ENCODE measurements at regions not wholly inside any gene's neighbourhood (a gene's known extent, or its start where the extent isn't known, plus 50 kb on each side); places are given as distances from the start of the nearest gene placed in this dataset.

DNA sequence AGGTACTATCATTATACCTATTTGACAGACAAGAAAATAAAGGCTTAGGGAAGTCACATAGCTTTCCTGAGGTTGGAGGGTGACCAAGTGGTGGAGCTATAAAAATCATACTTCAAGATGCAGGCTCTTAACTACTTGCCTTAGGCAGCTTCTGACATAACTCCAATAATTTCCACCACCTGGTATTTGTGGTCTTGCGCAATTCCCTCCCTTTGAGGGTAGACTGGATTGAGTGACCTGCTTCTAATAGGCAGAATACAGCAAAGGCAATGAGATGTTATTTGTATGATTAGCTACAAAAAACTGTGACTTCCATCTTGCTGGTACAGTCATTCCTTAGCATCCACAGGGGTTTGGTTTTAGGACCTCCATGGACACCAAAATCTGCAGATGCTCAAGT is 385.5 kb downstream of the TMEM114 start:
- DNase-seq (ENCODE audit: low read depth, low spot score) (no peak), FAIRE-seq (no peak)
- no peak overlapping the region for H3K4me3 ChIP-seq (ENCODE audit: control insufficient read depth in 2 of 3, extremely low read depth in 1 of 3, insufficient read depth in 2 of 3, low read depth in 1 of 3, low read length in 3 of 3)
- H3K9me1 ChIP-seq (ENCODE audit: control insufficient read depth, extremely low read depth, insufficient read depth, low read length): no peaks in the 10 kb centered on the region
- H3K9ac ChIP-seq (ENCODE audit: control insufficient read depth, extremely low read depth, insufficient read depth, low read length): no peak overlapping the region
- dilution Hi-C loops (cut with MboI; ENCODE audit: extremely low pct_ligation_motif_present, low sequenced_read_pairs): no loop called here
- no peaks in the 10 kb centered on the region for H3K9me3 ChIP-seq (ENCODE audit: control insufficient read depth, low read depth, low read length)
- no peak overlapping the region for H2AFZ ChIP-seq (ENCODE audit: control insufficient read depth, low read length)
- H4K20me1 ChIP-seq (ENCODE audit: control insufficient read depth, extremely low read depth, insufficient read depth, low read length): no peaks in the 10 kb centered on the region
- no peaks in the 10 kb centered on the region for H3K27me3 ChIP-seq (ENCODE audit: control insufficient read depth, extremely low read depth, insufficient read depth, low read length)
- H3K36me3 ChIP-seq (ENCODE audit: control insufficient read depth in 2 of 2, extremely low read depth in 1 of 2, insufficient read depth in 2 of 2, low read length in 2 of 2): no peaks in the 10 kb centered on the region
- H3K4me1 ChIP-seq (ENCODE audit: control insufficient read depth, extremely low read depth, insufficient read depth, low read length): no peaks in the 10 kb centered on the region
- TF ChIP-seq EZH2 (IDR thresholded peaks at IDR 0.05; ENCODE audit: low read length): no peak
- TF ChIP-seq, protein P1, sequence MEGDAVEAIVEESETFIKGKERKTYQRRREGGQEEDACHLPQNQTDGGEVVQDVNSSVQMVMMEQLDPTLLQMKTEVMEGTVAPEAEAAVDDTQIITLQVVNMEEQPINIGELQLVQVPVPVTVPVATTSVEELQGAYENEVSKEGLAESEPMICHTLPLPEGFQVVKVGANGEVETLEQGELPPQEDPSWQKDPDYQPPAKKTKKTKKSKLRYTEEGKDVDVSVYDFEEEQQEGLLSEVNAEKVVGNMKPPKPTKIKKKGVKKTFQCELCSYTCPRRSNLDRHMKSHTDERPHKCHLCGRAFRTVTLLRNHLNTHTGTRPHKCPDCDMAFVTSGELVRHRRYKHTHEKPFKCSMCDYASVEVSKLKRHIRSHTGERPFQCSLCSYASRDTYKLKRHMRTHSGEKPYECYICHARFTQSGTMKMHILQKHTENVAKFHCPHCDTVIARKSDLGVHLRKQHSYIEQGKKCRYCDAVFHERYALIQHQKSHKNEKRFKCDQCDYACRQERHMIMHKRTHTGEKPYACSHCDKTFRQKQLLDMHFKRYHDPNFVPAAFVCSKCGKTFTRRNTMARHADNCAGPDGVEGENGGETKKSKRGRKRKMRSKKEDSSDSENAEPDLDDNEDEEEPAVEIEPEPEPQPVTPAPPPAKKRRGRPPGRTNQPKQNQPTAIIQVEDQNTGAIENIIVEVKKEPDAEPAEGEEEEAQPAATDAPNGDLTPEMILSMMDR (optimal IDR thresholded peaks at IDR 0.05 in 1 of 3, IDR thresholded peaks at IDR 0.05 in 1 of 3, conservative IDR thresholded peaks at IDR 0.05 in 1 of 3; ENCODE audit: extremely low read depth in 1 of 3, insufficient read depth in 2 of 3, low read length in 3 of 3): no peak
- H3K4me2 ChIP-seq (ENCODE audit: control insufficient read depth, extremely low read depth, insufficient read depth, low read depth, low read length): no peak overlapping the region
- no peak overlapping the region for H3K27ac ChIP-seq (ENCODE audit: control insufficient read depth, insufficient read depth, low read length)
- H3K79me2 ChIP-seq (ENCODE audit: control insufficient read depth, insufficient read depth, low read length): no peaks in the 10 kb centered on the region

DNA sequence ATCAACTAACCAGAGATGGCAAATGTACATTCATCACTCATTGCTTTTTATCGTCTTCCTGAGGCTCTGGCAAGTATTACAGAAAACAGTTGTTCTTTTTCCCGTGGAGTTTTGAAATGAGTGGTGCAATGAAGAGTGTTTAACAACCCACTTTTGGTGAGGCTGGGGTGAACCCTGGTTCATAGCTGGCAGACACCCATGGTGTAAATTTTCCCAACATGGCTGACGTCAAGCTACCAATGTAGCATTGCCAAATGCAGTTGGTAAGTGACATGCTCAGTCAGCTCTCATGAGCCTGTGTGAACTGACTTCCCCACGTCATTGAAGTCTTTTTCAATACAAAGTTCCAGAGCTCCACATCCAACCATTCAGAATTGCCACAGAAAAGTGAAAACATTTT is 386.2 kb downstream of the TMEM114 start:
- no peak for DNase-seq (ENCODE audit: low read depth, low spot score)
- no peak for FAIRE-seq
- H3K4me1 ChIP-seq (ENCODE audit: control insufficient read depth, extremely low read depth, insufficient read depth, low read length): no peaks in the 10 kb centered on the region
- H3K9me1 ChIP-seq (ENCODE audit: control insufficient read depth, extremely low read depth, insufficient read depth, low read length): no peaks in the 10 kb centered on the region
- TF ChIP-seq EZH2 (IDR thresholded peaks at IDR 0.05; ENCODE audit: low read length): no peak
- TF ChIP-seq, protein P1 (optimal IDR thresholded peaks at IDR 0.05 in 1 of 3, IDR thresholded peaks at IDR 0.05 in 1 of 3, conservative IDR thresholded peaks at IDR 0.05 in 1 of 3; ENCODE audit: extremely low read depth in 1 of 3, insufficient read depth in 2 of 3, low read length in 3 of 3): no peak
- H2AFZ ChIP-seq (ENCODE audit: control insufficient read depth, low read length): no peak overlapping the region
- H3K27ac ChIP-seq (ENCODE audit: control insufficient read depth, insufficient read depth, low read length): no peak overlapping the region
- no peaks in the 10 kb centered on the region for H4K20me1 ChIP-seq (ENCODE audit: control insufficient read depth, extremely low read depth, insufficient read depth, low read length)
- no peaks in the 10 kb centered on the region for H3K27me3 ChIP-seq (ENCODE audit: control insufficient read depth, extremely low read depth, insufficient read depth, low read length)
- no peak overlapping the region for H3K9ac ChIP-seq (ENCODE audit: control insufficient read depth, extremely low read depth, insufficient read depth, low read length)
- H3K4me3 ChIP-seq (ENCODE audit: control insufficient read depth in 2 of 3, extremely low read depth in 1 of 3, insufficient read depth in 2 of 3, low read depth in 1 of 3, low read length in 3 of 3): no peak overlapping the region
- no peaks in the 10 kb centered on the region for H3K36me3 ChIP-seq (ENCODE audit: control insufficient read depth in 2 of 2, extremely low read depth in 1 of 2, insufficient read depth in 2 of 2, low read length in 2 of 2)
- H3K9me3 ChIP-seq (ENCODE audit: control insufficient read depth, low read depth, low read length): no peaks in the 10 kb centered on the region
- dilution Hi-C loops (cut with MboI; ENCODE audit: extremely low pct_ligation_motif_present, low sequenced_read_pairs): no loop called here
- H3K79me2 ChIP-seq (ENCODE audit: control insufficient read depth, insufficient read depth, low read length): no peaks in the 10 kb centered on the region
- no peak overlapping the region for H3K4me2 ChIP-seq (ENCODE audit: control insufficient read depth, extremely low read depth, insufficient read depth, low read depth, low read length)
